ENCODE measurements at regions not wholly inside any gene's neighbourhood (a gene's known extent, or its start where the extent isn't known, plus 50 kb on each side); places are given as distances from the start of the nearest gene placed in this dataset.

DNA sequence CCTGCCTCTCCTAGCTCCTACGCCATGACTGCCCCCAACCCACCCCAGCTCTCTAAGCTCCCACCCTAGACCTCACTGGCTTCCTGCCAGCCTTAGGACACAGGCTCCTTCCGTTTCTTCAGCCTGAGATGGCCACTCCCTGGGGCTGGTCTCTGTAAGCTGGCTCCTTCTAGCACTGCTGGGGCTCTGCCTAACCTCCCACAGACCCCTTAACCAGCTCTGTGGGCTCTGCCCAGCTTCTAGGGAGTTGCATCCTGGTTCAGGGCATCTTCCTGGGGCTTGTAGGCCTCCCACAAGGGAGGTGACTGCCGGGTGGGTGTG, 478.6 kb upstream of the KLF6 start:
- TF ChIP-seq, protein P1, sequence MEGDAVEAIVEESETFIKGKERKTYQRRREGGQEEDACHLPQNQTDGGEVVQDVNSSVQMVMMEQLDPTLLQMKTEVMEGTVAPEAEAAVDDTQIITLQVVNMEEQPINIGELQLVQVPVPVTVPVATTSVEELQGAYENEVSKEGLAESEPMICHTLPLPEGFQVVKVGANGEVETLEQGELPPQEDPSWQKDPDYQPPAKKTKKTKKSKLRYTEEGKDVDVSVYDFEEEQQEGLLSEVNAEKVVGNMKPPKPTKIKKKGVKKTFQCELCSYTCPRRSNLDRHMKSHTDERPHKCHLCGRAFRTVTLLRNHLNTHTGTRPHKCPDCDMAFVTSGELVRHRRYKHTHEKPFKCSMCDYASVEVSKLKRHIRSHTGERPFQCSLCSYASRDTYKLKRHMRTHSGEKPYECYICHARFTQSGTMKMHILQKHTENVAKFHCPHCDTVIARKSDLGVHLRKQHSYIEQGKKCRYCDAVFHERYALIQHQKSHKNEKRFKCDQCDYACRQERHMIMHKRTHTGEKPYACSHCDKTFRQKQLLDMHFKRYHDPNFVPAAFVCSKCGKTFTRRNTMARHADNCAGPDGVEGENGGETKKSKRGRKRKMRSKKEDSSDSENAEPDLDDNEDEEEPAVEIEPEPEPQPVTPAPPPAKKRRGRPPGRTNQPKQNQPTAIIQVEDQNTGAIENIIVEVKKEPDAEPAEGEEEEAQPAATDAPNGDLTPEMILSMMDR (IDR thresholded peaks at IDR 0.05) = no peak
- TF ChIP-seq EP300 (IDR thresholded peaks at IDR 0.05; ENCODE audit: low read depth) (no peak), POLR2AphosphoS5 (IDR thresholded peaks at IDR 0.05) (no peak), POLR2A (IDR thresholded peaks at IDR 0.05) (no peak)
